GM19239 (cell line): ENCODE measurements at regions not wholly inside any gene's neighbourhood (a gene's known extent, or its start where the extent isn't known, plus 50 kb on each side); places are given as distances from the start of the nearest gene placed in this dataset.
"Not testable (repeated sequence)": the region's sequence is repeated elsewhere in the genome, so short reads cannot be mapped to it uniquely, and the experiment has no call there.

Experiments
- DNase-seq: peaks from one replicate; pipeline ENCODE4 v3.0.0; 2011; ENCODE audit warnings: low spot score; ENCODE audit not compliant: insufficient read length
- FAIRE-seq: peaks from 2 replicates; lab custom pipeline; 2011; peaks lifted over from hg19 to GRCh38; lab: Jason Lieb, UNC

- no peak for FAIRE-seq
- DNase-seq, result no peak
Measured at GRCh38 chr1:222865718-222866117, 50.9 kb downstream of the DISP1 start.

GRCh38 chr1:222867316-222867715 is 52.5 kb downstream of the DISP1 start:
- FAIRE-seq, result no peak
- no peak for DNase-seq

DNA sequence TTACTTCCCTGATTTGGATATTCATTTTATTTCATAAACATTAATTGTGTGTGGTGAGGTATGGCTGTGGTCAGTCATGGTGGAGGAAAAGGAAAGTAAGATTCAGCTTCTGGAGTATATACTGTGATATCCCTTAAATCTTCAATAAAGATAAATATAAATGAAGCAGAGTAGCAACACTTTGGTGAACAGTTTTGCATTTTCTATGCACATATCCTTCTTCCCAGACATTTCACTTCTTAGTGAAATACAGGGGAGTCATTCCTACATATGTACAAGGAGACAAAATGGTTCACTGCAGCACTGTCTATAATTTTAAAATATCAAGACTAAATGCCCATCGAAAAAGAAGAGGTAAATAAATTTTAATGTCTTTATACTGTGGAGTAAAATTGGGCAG is 61.3 kb downstream of the DISP1 start:
- FAIRE-seq (no peak), DNase-seq (no peak)

GRCh38 chr1:222877854-222878253 is 63.0 kb downstream of the DISP1 start:
- no peak for FAIRE-seq
- no peak for DNase-seq

GRCh38 chr1:222880587-222880986 is 65.7 kb downstream of the DISP1 start:
- no peak for FAIRE-seq
- DNase-seq, result no peak

GRCh38 chr1:222886194-222886854 is 71.5 kb downstream of the DISP1 start:
- DNase-seq, result no peak
- FAIRE-seq, result no peak

DNA sequence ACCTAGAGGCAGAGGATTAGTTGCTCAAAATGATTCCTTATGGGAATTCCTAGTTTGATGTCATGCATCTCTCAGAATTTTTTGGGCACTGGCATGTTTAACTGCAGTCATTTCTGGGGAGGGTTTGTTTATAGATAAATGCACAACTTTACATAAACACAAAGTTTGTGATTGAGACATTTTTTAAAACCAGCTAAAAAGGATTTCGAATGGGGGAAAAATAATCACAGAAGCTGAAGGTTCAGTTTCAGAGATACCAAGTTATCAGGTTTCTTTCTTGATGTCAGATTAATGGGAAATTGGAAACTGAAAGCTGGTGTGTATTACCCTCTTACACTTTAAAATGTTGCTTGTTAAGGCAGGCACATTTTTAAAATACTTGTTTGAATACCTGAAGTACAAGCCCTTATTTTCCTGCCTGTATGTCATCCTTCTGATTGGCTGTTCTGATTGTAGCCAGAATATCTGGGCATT is 72.1 kb downstream of the DISP1 start:
- FAIRE-seq, result no peak

GRCh38 chr1:222889440-222889839 is 74.6 kb downstream of the DISP1 start:
- DNase-seq (no peak), FAIRE-seq (no peak)

More for the DNA sequence above, 72.1 kb downstream of the DISP1 start:
- no peak for DNase-seq

- FAIRE-seq, result no peak
Measured at GRCh38 chr1:222890716-222891115, 75.9 kb downstream of the DISP1 start.

DNA sequence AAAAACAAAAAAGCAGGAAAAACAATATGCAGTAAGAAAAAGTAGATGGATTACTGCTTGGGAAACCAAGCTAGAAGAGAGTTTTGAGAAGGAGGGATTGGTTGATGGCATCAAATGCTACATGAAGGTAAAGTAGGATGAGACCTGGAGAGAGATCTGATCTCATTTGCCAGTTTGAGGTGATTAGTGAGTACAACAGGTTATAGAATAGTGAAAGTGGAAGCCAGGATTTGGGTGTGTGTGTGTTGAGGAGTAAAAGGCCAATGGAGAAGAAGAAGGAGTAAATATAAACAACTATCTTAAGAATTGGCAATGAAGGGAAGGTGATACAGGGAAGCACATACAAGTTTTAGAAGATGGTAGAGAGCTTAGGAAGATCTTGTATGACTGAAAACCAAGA is 76.7 kb downstream of the DISP1 start:
- FAIRE-seq, result no peak
- no peak for DNase-seq

More at GRCh38 chr1:222890716-222891115, 75.9 kb downstream of the DISP1 start:
- no peak for DNase-seq

- FAIRE-seq (no peak), DNase-seq (no peak)
Measured at GRCh38 chr1:222892137-222892769, 77.4 kb downstream of the DISP1 start.

- DNase-seq (no peak), FAIRE-seq (no peak)
Measured at GRCh38 chr1:222893255-222893654, 78.4 kb downstream of the DISP1 start.

GRCh38 chr1:222894331-222894730 is 79.5 kb downstream of the DISP1 start:
- FAIRE-seq (no peak), DNase-seq (no peak)

- no peak for DNase-seq
- no peak for FAIRE-seq
Measured at GRCh38 chr1:222896630-222897526, 82.0 kb downstream of the DISP1 start.

GRCh38 chr1:222897527-222898190 is 82.8 kb downstream of the DISP1 start:
- DNase-seq (no peak), FAIRE-seq (no peak)

GRCh38 chr1:222898191-222898527 is 83.3 kb downstream of the DISP1 start:
- DNase-seq (no peak), FAIRE-seq (no peak)

- no peak for FAIRE-seq
- DNase-seq, result no peak
Measured at GRCh38 chr1:222899471-222899870, 84.6 kb downstream of the DISP1 start.

DNA sequence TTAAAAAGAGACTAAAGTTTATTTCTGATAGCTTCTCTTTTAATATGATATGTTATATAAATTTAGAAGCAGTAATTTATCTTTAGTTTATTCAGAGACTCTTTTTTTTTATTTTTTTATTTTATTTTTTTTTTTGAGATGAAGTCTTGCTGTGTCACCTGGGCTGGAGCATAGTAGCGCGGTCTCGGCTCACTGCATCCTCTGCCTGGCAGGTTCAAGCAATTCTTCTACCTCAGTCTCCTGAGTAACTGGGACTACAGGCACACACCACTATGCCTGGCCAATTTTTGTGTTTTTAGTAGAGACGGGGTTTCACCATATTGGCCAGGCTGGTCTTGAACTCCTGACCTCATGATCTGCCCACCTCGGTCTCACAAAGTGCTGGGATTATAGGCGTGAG is 89.6 kb downstream of the DISP1 start:
- no peak for DNase-seq
- FAIRE-seq, result no peak

DNA sequence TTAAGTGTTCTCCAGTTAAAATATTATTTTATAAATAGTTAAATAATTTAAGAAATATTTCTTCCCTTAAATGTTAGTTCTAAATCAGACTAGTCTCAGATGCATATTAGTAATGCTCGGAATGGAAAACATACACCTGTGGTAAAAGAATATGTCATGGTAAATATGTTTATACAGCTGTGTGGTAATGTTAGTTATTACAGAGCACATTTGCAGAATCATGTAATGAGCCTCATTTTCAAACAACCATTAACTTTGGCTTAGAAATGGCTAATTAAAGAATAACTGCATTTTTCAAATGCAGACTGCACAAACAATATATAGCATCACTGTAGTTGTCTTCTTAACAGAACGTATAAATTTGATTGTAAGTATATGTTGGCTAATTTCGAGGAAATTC is 90.3 kb downstream of the DISP1 start:
- DNase-seq (no peak), FAIRE-seq (no peak)

DNA sequence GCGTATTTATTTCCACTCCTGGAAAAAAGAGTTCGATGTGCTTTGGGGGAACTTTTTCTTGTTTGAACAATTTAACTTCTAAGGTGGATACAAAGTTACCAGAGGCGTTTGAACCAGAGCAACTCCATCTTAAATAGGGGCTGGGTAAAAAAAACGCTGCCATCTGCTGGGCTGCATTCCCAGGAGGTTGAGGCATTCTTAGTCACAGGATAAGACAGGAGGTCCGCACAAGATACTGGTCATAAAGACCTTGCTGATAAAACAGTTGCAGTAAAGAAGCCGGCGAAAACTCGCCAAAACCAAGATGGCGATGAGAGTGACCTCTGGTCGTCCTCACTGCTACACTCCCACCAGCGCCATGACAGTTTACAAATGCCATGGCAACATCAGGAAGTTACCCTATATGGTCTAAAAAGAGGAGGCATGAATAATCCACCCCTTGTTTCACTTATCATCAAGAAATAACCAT is 91.5 kb downstream of the DISP1 start:
- FAIRE-seq, DNase-seq: not testable (repeated sequence)
